GM23338 (cell line): ENCODE measurements at regions not wholly inside any gene's neighbourhood (a gene's known extent, or its start where the extent isn't known, plus 50 kb on each side); places are given as distances from the start of the nearest gene placed in this dataset.

Experiments
- ATAC-seq: fragments of 200-7000 bp; cut with Tn5 transposase; 3 replicates; pipeline ENCODE4 v1.9.1; 2020
- DNase-seq: peaks from one replicate; pipeline ENCODE4 v3.0.0-alpha.2; 2015; ENCODE audit warnings: low spot score
- H2AFZ ChIP-seq: fragments of 200-600 bp; sonication (generic); 2 replicates; pipeline ENCODE4 v1.8.0; 2016; ENCODE audit warnings: antibody characterized with exemption, mild to moderate bottlenecking, moderate library complexity
- H3F3A ChIP-seq: fragments of 200-600 bp; sonication (generic); replicated peaks from 2 replicates; pipeline ENCODE4 v1.8.0; 2017; ENCODE audit warnings: antibody characterized with exemption, mixed run types, low read depth
- H3K27ac ChIP-seq: fragments of 200-600 bp; sonication (generic); 2 replicates; pipeline ENCODE4 v1.6.1; 2016; ENCODE audit warnings: low read depth
- H3K27me3 ChIP-seq: fragments of 200-600 bp; sonication (generic); 2 replicates; pipeline ENCODE4 v1.8.0; 2016; ENCODE audit warnings: mild to moderate bottlenecking, mixed run types, moderate library complexity; ENCODE audit not compliant: insufficient read depth
- H3K36me3 ChIP-seq: fragments of 200-600 bp; sonication (generic); 2 replicates; pipeline ENCODE4 v1.8.0; 2016; ENCODE audit warnings: mild to moderate bottlenecking; ENCODE audit not compliant: insufficient read depth
- H3K4me1 ChIP-seq: fragments of 200-600 bp; sonication (generic); 2 replicates; pipeline ENCODE4 v1.8.0; 2016; ENCODE audit warnings: mild to moderate bottlenecking, moderate library complexity; ENCODE audit not compliant: insufficient read depth
- H3K4me2 ChIP-seq: fragments of 200-600 bp; sonication (generic); 2 replicates; pipeline ENCODE4 v1.7.1; 2017; ENCODE audit warnings: mixed run types
- H3K4me3 ChIP-seq: fragments of 200-600 bp; sonication (generic); 2 replicates; pipeline ENCODE4 v1.6.1; 2016; ENCODE audit warnings: mixed run types
- H3K79me2 ChIP-seq: fragments of 200-600 bp; sonication (generic); replicated peaks from 2 replicates; pipeline ENCODE4 v1.8.0; 2017; ENCODE audit warnings: mild to moderate bottlenecking; ENCODE audit not compliant: insufficient read depth
- H3K9me2 ChIP-seq: fragments of 200-600 bp; sonication (generic); 2 replicates; pipeline ENCODE4 v1.8.0; 2017; ENCODE audit not compliant: insufficient read depth
- H4K20me1 ChIP-seq: fragments of 200-600 bp; sonication (generic); replicated peaks from 2 replicates; pipeline ENCODE4 v1.8.0; 2017; ENCODE audit warnings: mild to moderate bottlenecking; ENCODE audit not compliant: insufficient read depth
- H3K27ac Mint-ChIP-seq: 2 replicates; pipeline ENCODE4 v1.8.0; 2020; ENCODE audit warnings: inconsistent platforms, mild to moderate bottlenecking, moderate library complexity, mixed read lengths
- H3K27me3 Mint-ChIP-seq: 3 replicates; pipeline ENCODE4 v1.8.0; 2022; ENCODE audit warnings: low read depth, mild to moderate bottlenecking, moderate library complexity, mixed read lengths, inconsistent platforms; ENCODE audit not compliant: insufficient read depth, poor library complexity
- H3K36me3 Mint-ChIP-seq: 3 replicates; pipeline ENCODE4 v1.8.0; 2021; ENCODE audit warnings: low read depth, mild to moderate bottlenecking, inconsistent platforms, moderate library complexity, mixed read lengths
- H3K4me1 Mint-ChIP-seq: 3 replicates; pipeline ENCODE4 v1.8.0; 2020; ENCODE audit warnings: mild to moderate bottlenecking, inconsistent platforms, mixed read lengths
- H3K4me3 Mint-ChIP-seq: 3 replicates; pipeline ENCODE4 v1.8.0; 2021; ENCODE audit warnings: moderate library complexity, mild to moderate bottlenecking, inconsistent platforms, mixed read lengths
- H3K9me3 Mint-ChIP-seq: 3 replicates; pipeline ENCODE4 v1.8.0; 2020; ENCODE audit warnings: moderate library complexity, mild to moderate bottlenecking, inconsistent platforms, mixed read lengths
- CREB1 ChIP-seq: fragments of 250-450 bp; sonication (Bioruptor Pico); IDR thresholded peaks from 2 replicates; pipeline ENCODE4 v1.5.0; 2020; ENCODE audit warnings: low read depth, mild to moderate bottlenecking, moderate library complexity
- EZH2 ChIP-seq: fragments of 200-600 bp; sonication (generic); IDR thresholded peaks from one replicate; pipeline ENCODE4 v1.8.0; 2017; ENCODE audit warnings: antibody characterized with exemption, mild to moderate bottlenecking, low read depth; ENCODE audit not compliant: unreplicated experiment
- EZH2phosphoT487 ChIP-seq: fragments of 200-600 bp; sonication (generic); IDR thresholded peaks from one replicate; pipeline ENCODE4 v1.8.1; 2018; ENCODE audit warnings: antibody characterized with exemption; ENCODE audit not compliant: unreplicated experiment
- JUNB ChIP-seq: IDR thresholded peaks from one replicate; pipeline ENCODE4 v1.6.1; 2016; ENCODE audit warnings: antibody characterized with exemption; ENCODE audit not compliant: unreplicated experiment
- POLR2AphosphoS5 ChIP-seq: IDR thresholded peaks from 2 replicates; pipeline ENCODE4 v1.6.1; 2016; ENCODE audit warnings: antibody characterized with exemption, low read depth
- REST ChIP-seq: IDR thresholded peaks from one replicate; pipeline ENCODE4 v1.6.1; 2018; ENCODE audit warnings: antibody characterized with exemption; ENCODE audit not compliant: unreplicated experiment
- STAT1 ChIP-seq: IDR thresholded peaks from one replicate; pipeline ENCODE4 v1.6.1; 2016; ENCODE audit warnings: antibody characterized with exemption; ENCODE audit not compliant: unreplicated experiment
- ZNF114 ChIP-seq: fragments of 250-450 bp; sonication (Bioruptor Pico); IDR thresholded peaks from 2 replicates; pipeline ENCODE4 v1.5.0; 2020; ENCODE audit warnings: mild to moderate bottlenecking, moderate library complexity
- ZNF331 ChIP-seq: fragments of 250-450 bp; sonication (Bioruptor Pico); IDR thresholded peaks from 2 replicates; pipeline ENCODE4 v1.5.0; 2020; ENCODE audit warnings: low read depth, mild to moderate bottlenecking, moderate library complexity
- ZNF462 ChIP-seq: fragments of 250-450 bp; sonication (Bioruptor Pico); IDR thresholded peaks from 2 replicates; pipeline ENCODE4 v1.5.0; 2020; ENCODE audit warnings: mild to moderate bottlenecking, moderate library complexity
- TF ChIP-seq, protein P1 (sequence below): IDR thresholded peaks from 2 replicates; pipeline ENCODE4 v1.6.1; 2016; ENCODE audit warnings: antibody characterized with exemption
- TF ChIP-seq, protein P2 (sequence below), 2 experiments: fragments of 200-600 bp in 1 of 2; sonication (generic) in 1 of 2; conservative IDR thresholded peaks; 2 replicates each; pipeline versions ENCODE4 v1.5.1 to v1.6.1; 2016 to 2017; ENCODE audit warnings: antibody characterized with exemption in 2 of 2, low read depth in 2 of 2, mild to moderate bottlenecking in 2 of 2, moderate library complexity in 1 of 2

GRCh38 chr17:79261355-79262072 is 186.9 kb downstream of the ENGASE start (continued):
- no peak for TF ChIP-seq JUNB

DNA sequence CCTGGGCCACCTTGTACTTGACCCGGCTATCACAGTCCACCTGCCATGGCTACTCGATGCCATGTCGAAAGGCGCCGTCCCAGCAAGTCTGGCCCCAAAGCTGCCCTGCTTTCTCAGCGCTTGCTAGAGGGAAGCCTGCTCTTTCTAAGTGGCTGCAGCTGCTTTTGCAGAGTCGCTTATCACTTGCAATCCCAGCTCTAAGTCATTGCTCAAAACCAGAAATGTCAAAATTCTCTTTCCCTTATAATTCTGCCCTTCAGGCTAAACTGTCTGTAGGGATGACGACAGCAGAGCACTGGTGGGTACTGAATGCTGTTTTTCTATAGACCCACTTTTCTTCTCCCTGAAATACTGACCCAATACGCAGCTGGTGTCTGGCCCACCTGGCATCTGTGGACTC is 184.2 kb downstream of the ENGASE start:
- ATAC-seq (no peak), DNase-seq (no peak)
- Histone ChIP-seq H3K4me3 (no peak overlapping the region), H3K27ac (no peak overlapping the region), H2AFZ (no peak overlapping the region), H3K79me2 (no peaks in the 10 kb centered on the region), H3K4me1 (no peaks in the 10 kb centered on the region), H3K27me3 (no peaks in the 10 kb centered on the region), H4K20me1 (no peaks in the 10 kb centered on the region), H3F3A (no peaks in the 10 kb centered on the region), H3K4me2 (no peak overlapping the region), H3K36me3 (no peaks in the 10 kb centered on the region), H3K9me2 (no peaks in the 10 kb centered on the region)
- peaks cover 13% of the 10 kb centered on the region for H3K27me3 Mint-ChIP-seq
- no peaks in the 10 kb centered on the region; the same call in 1 of the 3 replicates for H3K4me1 Mint-ChIP-seq
- TF ChIP-seq ZNF462 (CRISPR knock-in tag) (no peak), EZH2phosphoT487 (no peak), ZNF114 (CRISPR knock-in tag) (no peak), ZNF331 (CRISPR knock-in tag) (no peak), STAT1 (no peak), REST (no peak), POLR2AphosphoS5 (no peak), CREB1 (CRISPR knock-in tag) (no peak), EZH2 (no peak), JUNB (no peak)
- TF ChIP-seq, protein P1, sequence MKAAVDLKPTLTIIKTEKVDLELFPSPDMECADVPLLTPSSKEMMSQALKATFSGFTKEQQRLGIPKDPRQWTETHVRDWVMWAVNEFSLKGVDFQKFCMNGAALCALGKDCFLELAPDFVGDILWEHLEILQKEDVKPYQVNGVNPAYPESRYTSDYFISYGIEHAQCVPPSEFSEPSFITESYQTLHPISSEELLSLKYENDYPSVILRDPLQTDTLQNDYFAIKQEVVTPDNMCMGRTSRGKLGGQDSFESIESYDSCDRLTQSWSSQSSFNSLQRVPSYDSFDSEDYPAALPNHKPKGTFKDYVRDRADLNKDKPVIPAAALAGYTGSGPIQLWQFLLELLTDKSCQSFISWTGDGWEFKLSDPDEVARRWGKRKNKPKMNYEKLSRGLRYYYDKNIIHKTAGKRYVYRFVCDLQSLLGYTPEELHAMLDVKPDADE, result no peak
- TF ChIP-seq, protein P2, sequence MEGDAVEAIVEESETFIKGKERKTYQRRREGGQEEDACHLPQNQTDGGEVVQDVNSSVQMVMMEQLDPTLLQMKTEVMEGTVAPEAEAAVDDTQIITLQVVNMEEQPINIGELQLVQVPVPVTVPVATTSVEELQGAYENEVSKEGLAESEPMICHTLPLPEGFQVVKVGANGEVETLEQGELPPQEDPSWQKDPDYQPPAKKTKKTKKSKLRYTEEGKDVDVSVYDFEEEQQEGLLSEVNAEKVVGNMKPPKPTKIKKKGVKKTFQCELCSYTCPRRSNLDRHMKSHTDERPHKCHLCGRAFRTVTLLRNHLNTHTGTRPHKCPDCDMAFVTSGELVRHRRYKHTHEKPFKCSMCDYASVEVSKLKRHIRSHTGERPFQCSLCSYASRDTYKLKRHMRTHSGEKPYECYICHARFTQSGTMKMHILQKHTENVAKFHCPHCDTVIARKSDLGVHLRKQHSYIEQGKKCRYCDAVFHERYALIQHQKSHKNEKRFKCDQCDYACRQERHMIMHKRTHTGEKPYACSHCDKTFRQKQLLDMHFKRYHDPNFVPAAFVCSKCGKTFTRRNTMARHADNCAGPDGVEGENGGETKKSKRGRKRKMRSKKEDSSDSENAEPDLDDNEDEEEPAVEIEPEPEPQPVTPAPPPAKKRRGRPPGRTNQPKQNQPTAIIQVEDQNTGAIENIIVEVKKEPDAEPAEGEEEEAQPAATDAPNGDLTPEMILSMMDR (conservative IDR thresholded peaks at IDR 0.05; ENCODE audit: low read depth in 2 of 2), result no peak
- H3K4me3 Mint-ChIP-seq, result no peak overlapping the region
- H3K36me3 Mint-ChIP-seq, result no peaks in the 10 kb centered on the region; the same call in 2 of the 3 replicates
- no peaks in the 10 kb centered on the region for H3K9me3 Mint-ChIP-seq
- no peak overlapping the region for H3K27ac Mint-ChIP-seq
